ENCODE measurements at regions not wholly inside any gene's neighbourhood (a gene's known extent, or its start where the extent isn't known, plus 50 kb on each side); places are given as distances from the start of the nearest gene placed in this dataset.

DNA sequence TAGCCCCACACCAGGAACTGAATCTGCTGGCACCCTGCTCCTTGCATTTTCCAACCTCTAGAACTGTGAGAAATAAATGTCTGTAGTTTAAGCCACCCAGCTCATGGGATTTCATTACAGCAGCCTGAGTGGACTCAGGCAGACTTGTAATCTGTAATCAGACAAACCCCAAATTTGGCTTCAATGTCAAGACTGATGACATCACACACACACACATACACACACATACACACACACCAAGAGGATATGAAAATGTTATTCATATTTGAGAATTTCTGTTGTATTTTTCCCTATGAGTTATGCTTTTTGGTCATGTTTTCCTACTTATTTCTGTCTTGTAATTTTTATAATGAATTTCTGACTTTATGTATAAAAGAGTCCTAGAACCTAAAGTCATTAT, 83.8 kb upstream of the GLI2 start:
- DNase-seq (ENCODE audit: low read depth), result no peak
- TF ChIP-seq, protein P1, sequence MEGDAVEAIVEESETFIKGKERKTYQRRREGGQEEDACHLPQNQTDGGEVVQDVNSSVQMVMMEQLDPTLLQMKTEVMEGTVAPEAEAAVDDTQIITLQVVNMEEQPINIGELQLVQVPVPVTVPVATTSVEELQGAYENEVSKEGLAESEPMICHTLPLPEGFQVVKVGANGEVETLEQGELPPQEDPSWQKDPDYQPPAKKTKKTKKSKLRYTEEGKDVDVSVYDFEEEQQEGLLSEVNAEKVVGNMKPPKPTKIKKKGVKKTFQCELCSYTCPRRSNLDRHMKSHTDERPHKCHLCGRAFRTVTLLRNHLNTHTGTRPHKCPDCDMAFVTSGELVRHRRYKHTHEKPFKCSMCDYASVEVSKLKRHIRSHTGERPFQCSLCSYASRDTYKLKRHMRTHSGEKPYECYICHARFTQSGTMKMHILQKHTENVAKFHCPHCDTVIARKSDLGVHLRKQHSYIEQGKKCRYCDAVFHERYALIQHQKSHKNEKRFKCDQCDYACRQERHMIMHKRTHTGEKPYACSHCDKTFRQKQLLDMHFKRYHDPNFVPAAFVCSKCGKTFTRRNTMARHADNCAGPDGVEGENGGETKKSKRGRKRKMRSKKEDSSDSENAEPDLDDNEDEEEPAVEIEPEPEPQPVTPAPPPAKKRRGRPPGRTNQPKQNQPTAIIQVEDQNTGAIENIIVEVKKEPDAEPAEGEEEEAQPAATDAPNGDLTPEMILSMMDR (conservative IDR thresholded peaks at IDR 0.05; ENCODE audit: low read depth, low read length), result no peak

DNA sequence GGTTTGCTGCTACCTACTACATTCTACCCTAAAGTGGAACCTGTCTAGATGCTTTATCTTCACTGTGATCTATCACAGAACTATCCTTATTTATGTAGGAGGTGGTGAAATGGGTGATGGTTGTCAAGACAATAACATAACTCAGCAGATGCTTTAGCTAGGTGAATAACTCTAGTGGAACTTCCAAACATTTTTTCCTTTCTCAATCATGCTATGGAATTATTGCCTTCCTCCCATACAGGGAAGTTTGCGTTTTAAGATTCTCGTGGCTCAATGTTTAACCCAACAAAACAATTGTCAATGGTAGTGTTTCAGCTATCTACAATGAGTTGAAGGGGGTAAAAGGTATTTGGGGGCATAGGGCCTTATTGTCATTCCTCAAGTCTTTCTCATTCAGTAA, 82.6 kb upstream of the GLI2 start:
- TF ChIP-seq, protein P1 (conservative IDR thresholded peaks at IDR 0.05; ENCODE audit: low read depth, low read length), result no peak
- H3K4me3 ChIP-seq (ENCODE audit: low read length), result no peak overlapping the region
- DNase-seq (ENCODE audit: low read depth), result no peak

More for the DNA sequence above, 83.8 kb upstream of the GLI2 start:
- H3K4me3 ChIP-seq (ENCODE audit: low read length), result no peak overlapping the region

DNA sequence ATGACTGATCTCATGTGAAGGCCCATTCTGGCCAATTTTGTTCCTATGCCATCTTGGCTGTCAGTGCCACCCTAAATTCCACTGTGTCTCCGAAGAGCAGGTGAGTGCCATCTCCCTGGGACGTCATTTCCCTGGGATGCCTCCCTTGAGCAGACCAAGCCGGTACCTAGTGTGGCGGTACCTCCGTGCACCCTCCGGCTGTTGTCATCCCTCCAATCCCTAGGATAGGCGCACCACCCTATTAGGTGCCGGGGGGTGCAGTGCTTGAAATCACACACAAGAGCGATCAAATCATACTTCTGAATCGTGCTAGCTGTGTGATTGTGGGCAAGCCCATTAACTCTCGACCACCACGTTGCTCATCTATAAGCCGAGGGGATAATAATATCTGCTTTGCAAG, 81.8 kb upstream of the GLI2 start:
- H3K4me3 ChIP-seq (ENCODE audit: low read length), result no peak overlapping the region
- no peak for DNase-seq (ENCODE audit: low read depth)
- TF ChIP-seq, protein P1 (conservative IDR thresholded peaks at IDR 0.05; ENCODE audit: low read depth, low read length), result no peak

DNA sequence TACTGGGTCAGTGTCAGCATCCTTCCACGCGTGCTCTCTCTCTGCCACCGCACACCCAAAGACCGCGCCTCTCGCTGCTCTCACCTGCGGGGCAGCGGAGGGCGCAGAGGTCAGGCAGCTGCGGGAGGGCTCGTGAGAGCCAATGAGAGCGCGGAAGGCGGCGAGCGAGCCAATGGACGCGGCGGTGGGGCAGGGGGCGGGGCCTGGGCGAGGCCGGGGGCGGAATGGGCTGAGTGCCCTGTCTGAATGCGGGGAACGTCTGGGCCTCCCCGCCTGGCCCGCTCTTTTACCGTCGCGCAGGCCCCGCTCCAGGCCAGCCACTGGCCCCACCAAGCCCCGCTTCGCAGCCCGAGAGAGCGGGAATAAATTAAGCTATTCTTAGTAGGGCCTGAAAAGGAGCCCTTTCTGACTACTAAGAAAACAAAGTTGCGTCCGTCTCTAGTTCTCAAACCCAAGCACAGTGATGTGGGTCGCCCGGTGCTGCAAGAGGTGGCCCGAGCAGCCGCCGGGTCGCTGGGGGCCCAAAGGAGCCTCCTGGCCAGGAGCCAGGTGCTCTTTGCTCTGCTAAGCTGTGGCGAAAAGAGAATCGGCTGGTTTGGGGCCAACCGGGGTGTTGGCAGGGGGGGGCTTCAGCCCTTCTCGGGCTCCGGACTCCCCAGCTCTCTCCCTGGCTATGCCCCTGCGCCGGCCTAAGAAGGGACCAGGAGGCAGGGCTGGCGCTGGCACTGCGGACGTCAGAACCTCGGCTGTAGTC, 81.1 kb upstream of the GLI2 start:
- TF ChIP-seq, protein P1 (conservative IDR thresholded peaks at IDR 0.05; ENCODE audit: low read depth, low read length), result no peak
- no peak for DNase-seq (ENCODE audit: low read depth)
- no peak overlapping the region for H3K4me3 ChIP-seq (ENCODE audit: low read length)

DNA sequence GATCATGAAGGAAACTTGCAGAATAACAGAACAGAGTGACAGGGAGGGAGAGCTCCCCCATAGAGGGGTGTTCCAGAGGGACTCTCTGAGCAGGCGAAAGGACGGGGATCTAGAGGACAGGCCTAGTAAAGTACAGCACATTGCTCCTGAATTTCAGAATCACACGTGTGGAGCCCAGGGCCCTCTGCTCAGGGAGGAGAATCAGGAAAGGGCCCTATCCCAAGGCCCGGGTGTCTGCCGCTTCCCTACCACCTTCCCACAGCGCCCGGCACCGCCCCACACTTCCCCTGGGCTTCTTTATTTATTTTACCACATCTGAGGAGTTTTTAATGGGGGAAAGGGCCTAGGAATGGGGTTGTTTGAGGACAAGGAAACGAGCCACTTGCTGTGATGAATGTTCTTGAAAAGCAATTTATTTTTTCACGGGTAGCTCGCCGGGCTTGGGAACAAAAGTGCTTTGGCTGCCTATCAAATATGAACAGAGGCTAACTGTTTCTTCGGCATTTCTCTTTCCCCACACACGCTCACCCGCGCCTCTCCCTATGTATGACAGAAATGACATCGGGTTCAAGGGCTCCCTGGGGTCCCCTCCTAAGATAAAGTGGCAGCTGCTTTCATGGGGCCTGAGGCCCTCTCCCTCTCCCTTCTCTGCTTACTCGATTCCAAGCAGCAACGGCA, 79.3 kb upstream of the GLI2 start:
- TF ChIP-seq, protein P1 (conservative IDR thresholded peaks at IDR 0.05; ENCODE audit: low read depth, low read length), result no peak
- no peak overlapping the region for H3K4me3 ChIP-seq (ENCODE audit: low read length)
- no peak for DNase-seq (ENCODE audit: low read depth)

DNA sequence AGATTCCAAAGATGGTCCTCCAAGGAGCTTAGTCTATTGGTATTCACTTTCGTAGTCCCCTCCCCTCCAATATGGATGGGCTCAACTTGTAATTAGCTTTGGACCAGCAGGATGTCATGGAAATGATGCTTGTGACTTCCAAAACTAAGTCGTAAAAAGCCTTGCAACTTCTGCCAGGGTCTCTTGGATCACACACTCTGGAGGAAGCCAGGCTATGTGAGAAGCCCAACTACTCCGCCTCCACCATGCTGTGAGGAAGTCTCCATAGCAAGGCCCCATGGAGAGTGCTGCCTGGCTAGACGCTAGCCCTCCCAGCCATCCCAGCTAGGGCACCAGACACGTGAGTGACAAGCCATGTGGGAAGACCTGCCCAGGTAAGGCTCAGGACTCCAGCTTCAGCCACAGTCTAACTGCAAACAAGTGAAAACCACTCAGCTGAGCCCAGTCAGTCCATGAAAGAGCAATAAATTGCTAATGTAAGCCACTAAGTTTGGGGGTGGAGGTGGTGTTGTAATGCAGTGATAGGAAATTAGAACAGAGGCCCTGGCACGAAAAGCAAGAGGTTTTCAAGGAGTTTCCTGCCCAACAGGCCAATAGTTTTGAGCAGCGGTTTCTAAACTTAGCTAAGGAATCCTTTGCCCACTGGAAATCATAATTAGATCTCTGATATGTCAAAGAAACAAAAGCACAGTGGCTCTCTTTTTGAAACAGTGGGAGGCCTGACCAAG, 77.5 kb upstream of the GLI2 start:
- TF ChIP-seq, protein P1 (conservative IDR thresholded peaks at IDR 0.05; ENCODE audit: low read depth, low read length), result no peak
- DNase-seq (ENCODE audit: low read depth), result no peak
- no peak overlapping the region for H3K4me3 ChIP-seq (ENCODE audit: low read length)
